CD4-positive, alpha-beta T cell treated with Interleukin-4 for 4 hours (primary cell): ENCODE measurements at regions not wholly inside any gene's neighbourhood (a gene's known extent, or its start where the extent isn't known, plus 50 kb on each side); places are given as distances from the start of the nearest gene placed in this dataset.
"Not testable (repeated sequence)": the region's sequence is repeated elsewhere in the genome, so short reads cannot be mapped to it uniquely, and the experiment has no call there.

Experiments
- DNase-seq: peaks from one replicate; pipeline ENCODE4 v3.0.0-alpha.2; 2020

GRCh38 chr14:104472073-104472472 lies 107.5 kb upstream of the C14orf180 start:
- DNase-seq = no peak

GRCh38 chr14:104472536-104473243 lies 106.9 kb upstream of the C14orf180 start:
- DNase-seq = no peak

- no peak for DNase-seq
Measured at GRCh38 chr14:104473244-104473565, 106.4 kb upstream of the C14orf180 start.

- no peak for DNase-seq
Measured at GRCh38 chr14:104473649-104474494, 105.7 kb upstream of the C14orf180 start.

DNA sequence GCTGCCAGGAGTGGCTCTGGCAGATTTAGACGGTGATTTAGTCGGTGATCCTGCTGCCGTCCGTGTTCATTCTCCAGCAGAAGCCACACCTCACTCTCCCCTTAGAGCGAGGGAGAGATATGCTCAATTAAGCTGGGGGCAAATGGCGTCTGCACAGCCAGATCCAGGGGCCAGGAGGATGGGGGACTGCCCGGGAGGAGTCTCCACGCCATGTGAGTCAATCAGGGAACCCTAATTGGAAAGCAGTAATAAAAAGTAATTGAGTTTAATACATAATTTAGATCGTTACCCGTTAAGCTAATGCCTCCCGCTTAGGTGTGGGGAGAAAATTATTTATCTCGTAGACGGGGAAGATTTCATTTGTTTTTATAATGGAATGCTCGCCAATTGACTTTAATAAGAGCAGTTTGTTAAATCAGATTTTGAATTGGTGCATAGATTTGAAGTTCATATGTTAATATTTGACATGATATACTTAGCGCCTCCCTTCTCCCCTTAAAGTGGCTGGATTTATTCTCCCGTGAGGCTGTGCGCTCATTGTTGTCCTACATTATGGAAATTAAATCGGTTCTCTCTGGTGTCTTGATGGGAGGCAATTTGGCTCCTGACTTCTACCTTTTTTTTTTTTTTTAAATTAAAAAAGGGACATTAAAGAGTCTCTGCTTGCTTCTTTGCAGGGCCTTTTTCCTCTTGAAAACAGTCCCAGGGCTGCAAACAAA lies 104.9 kb upstream of the C14orf180 start:
- no peak for DNase-seq

- DNase-seq = no peak
Measured at GRCh38 chr14:104475256-104475655, 104.3 kb upstream of the C14orf180 start.

GRCh38 chr14:104475802-104476201 lies 103.8 kb upstream of the C14orf180 start:
- no peak for DNase-seq

- DNase-seq = no peak
Measured at GRCh38 chr14:104476437-104476836, 103.1 kb upstream of the C14orf180 start.

- no peak for DNase-seq
Measured at GRCh38 chr14:104477117-104477623, 102.4 kb upstream of the C14orf180 start.

DNA sequence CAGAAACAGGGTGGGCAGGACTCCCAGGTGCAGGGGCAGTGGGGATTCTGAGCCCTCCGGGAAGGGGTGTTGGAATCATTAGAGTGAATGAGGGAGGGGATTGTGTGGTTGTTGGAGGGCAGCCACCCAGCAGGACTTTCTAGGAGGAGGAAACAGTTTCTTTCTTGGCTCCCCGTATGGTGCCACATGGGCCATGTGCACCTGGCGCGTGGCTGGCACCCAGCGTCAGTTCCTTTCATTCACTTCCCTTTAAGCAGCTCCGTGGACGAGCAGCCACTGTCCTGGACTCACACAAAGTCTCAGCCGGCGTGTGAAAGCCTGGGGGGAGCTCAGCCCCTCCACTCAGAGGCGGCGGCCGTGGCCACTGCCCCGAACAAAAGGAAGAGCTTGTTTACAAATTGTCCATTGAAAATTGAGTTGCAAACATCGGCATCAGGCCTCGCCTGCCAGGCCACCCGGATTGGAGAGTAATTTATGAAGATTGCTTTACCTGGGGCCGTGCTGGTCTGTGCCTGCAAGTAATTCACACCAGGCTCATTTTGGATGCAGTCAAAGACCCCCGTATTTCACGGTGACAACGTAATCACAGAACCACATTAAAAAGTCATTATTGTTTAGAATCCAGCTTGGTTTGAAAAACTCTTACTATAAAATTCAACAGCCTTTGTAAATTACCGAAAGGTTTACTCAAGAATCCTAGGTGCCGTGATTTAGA lies 101.7 kb upstream of the C14orf180 start:
- DNase-seq = no peak

GRCh38 chr14:104478656-104479055 lies 100.9 kb upstream of the C14orf180 start:
- DNase-seq = no peak

DNA sequence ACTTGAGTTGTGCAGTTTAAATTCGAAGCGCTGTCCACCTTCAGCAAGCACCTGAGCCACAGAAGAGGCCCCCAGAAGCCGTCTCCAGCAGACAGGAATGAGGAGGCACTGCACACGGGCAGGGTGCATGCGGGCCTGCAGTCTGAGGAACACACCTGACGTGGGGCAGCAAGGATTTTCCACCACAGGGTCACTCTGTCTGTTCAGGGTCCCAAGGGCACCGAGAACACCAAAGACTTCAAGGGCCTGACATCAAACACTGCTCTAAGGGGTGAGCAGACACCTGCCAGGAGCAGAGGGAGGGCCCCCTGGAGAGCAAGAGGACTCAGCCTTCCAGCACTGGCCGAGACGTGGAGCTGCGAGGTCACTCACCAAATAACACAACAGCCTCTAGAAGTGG lies 99.7 kb upstream of the C14orf180 start:
- no peak for DNase-seq

- DNase-seq = no peak
Measured at GRCh38 chr14:104481323-104481722, 98.2 kb upstream of the C14orf180 start.

DNA sequence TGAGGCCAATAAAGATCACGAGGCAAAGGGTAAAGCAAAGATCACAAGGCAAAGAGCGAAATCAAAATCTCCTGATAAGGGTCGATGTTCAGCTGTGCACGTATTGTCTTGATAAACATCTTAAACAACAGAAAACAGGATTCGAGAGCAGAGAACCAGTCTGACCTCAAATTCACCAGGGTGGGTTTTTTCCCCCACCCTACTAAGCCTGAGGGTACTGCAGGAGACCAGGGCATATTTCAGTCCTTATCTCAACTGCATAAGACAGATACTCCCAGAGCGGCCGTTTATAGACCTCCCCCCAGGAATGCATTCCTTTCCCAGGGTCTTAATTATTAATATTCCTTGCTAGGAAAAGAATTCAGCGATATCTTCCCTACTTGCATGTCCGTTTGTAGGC lies 97.5 kb upstream of the C14orf180 start:
- not testable (repeated sequence) for DNase-seq

GRCh38 chr14:104486222-104486923 lies 93.2 kb upstream of the C14orf180 start:
- DNase-seq = no peak

- DNase-seq = no peak
Measured at GRCh38 chr14:104494483-104494882, 85.1 kb upstream of the C14orf180 start.

- DNase-seq = no peak
Measured at GRCh38 chr14:104496095-104496494, 83.5 kb upstream of the C14orf180 start.

- no peak for DNase-seq
Measured at GRCh38 chr14:104499784-104500760, 79.5 kb upstream of the C14orf180 start.

- DNase-seq = no peak
Measured at GRCh38 chr14:104502060-104502459, 77.5 kb upstream of the C14orf180 start.

- DNase-seq = no peak
Measured at GRCh38 chr14:104503691-104504090, 75.9 kb upstream of the C14orf180 start.

- DNase-seq = no peak
Measured at GRCh38 chr14:104504172-104504735, 75.3 kb upstream of the C14orf180 start.
